ENCODE measurements at regions not wholly inside any gene's neighbourhood (a gene's known extent, or its start where the extent isn't known, plus 50 kb on each side); places are given as distances from the start of the nearest gene placed in this dataset.

DNA sequence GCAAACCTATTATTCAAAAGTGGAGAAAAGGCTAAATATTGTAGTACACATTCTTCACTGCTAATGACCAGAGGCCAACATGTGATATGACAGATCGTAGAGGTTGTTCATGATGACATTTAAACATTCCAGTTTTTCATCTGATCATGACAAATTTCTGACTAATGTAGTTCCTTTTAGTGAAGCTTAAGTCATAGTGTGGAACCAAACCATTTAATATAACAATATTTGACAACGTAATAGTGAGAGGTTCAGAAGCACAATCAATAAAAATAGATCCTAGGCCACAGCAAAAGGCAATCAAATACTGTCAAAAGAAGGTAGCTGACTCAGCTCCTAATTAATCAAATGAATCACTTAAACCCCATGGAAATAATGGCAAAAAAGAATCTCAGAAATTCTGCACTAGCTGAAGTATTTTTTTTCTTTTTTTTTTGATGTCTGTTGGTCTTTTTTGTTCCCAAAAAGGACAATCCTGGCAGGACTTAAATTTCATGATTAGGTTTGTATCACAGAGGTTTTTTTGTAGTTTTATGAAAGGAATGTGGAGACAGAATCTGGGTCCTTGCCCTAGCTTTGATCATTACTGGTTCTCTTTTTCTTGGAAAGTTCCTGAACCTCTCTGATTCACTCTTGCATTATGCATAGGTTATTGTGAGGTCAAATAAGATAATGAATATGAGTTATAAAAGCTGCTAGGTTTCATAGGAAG lies 795.0 kb downstream of the DTWD2 start:
- no peak for DNase-seq (ENCODE audit: low read depth)
- TF ChIP-seq, protein P1, sequence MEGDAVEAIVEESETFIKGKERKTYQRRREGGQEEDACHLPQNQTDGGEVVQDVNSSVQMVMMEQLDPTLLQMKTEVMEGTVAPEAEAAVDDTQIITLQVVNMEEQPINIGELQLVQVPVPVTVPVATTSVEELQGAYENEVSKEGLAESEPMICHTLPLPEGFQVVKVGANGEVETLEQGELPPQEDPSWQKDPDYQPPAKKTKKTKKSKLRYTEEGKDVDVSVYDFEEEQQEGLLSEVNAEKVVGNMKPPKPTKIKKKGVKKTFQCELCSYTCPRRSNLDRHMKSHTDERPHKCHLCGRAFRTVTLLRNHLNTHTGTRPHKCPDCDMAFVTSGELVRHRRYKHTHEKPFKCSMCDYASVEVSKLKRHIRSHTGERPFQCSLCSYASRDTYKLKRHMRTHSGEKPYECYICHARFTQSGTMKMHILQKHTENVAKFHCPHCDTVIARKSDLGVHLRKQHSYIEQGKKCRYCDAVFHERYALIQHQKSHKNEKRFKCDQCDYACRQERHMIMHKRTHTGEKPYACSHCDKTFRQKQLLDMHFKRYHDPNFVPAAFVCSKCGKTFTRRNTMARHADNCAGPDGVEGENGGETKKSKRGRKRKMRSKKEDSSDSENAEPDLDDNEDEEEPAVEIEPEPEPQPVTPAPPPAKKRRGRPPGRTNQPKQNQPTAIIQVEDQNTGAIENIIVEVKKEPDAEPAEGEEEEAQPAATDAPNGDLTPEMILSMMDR (conservative IDR thresholded peaks at IDR 0.05; ENCODE audit: low read depth, low read length) = no peak
- no peak overlapping the region for H3K4me3 ChIP-seq (ENCODE audit: low read length)

DNA sequence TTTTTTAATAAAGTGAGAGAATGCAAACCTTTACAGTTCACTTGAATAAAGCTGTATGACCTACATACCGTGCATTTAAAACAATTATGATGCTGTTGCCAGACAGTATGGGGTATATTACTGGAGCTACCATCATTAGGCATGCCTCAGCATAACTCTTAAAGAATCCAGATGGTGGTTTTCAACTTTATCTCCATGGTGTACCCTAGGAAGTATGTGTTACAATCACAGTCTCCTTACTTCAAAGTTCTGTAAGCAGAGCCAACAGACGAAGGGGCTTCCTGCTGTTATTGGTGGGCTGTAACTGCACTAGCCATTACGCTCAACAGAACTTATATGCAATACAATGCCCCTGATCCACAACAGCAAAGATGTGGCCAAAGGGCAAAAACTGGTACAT lies 803.3 kb downstream of the DTWD2 start:
- DNase-seq (ENCODE audit: low read depth) = no peak
- H3K4me3 ChIP-seq (ENCODE audit: low read length) = no peak overlapping the region
- TF ChIP-seq, protein P1 (conservative IDR thresholded peaks at IDR 0.05; ENCODE audit: low read depth, low read length) = no peak

DNA sequence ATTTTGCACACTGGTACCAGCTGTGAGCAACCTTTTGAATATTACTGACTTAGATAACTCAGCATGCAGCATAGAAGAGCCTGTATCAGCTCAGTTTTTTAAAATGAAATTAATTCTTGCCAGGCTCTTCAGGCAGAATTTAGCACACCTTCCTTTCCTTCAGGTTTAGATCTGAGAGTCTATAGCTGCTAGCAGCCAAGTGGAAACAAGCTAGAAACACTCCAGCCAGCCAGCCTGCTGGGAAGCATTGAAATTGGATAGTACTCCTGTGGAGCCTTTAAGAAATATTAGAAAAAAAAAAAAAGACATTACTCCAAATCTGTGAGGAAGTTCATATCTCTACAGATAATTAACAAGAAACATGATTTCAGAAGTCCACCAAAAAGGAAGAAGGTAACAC lies 812.2 kb downstream of the DTWD2 start:
- DNase-seq (ENCODE audit: low read depth) = no peak
- TF ChIP-seq, protein P1 (conservative IDR thresholded peaks at IDR 0.05; ENCODE audit: low read depth, low read length) = no peak
- no peak overlapping the region for H3K4me3 ChIP-seq (ENCODE audit: low read length)

DNA sequence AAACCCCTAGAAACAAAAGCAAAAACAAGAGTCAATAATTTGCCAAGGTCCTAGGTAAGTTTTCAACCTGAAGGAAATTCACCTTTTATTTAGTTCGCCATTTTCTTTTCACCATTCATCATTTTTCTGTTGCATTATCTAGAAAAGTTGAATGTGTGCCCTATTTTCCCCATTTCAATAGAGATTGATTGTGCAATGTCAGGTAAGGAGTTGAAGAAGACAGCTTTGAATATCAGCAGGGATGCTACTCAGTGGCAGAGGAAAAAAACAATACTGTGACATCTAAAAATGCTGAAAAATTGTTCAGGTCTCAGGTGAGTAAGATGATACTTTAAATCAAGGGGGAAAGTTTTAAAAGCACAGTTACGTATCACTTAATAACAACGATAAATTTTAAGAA lies 813.7 kb downstream of the DTWD2 start:
- DNase-seq (ENCODE audit: low read depth) = no peak
- TF ChIP-seq, protein P1 (conservative IDR thresholded peaks at IDR 0.05; ENCODE audit: low read depth, low read length) = no peak
- H3K4me3 ChIP-seq (ENCODE audit: low read length) = no peak overlapping the region

DNA sequence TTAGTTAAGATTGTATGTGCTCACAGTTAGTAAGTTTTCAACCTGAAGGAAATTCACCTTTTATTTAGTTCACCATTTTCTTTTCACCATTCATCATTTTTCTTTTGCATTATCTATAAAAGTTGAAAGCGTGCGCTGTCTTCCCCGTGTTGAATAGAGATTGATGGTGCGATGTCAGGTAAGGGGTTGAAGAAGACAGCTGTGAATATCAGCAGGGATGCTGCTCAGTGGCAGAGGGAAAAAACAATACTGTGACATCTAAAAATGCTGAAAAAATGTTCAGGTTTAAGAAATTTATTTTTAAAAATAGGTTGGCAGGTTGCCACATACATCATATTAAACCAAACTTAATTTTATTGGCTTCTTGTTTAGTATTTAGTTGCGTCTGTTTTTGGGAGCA lies 815.0 kb downstream of the DTWD2 start:
- no peak overlapping the region for H3K4me3 ChIP-seq (ENCODE audit: low read length)
- no peak for DNase-seq (ENCODE audit: low read depth)
- TF ChIP-seq, protein P1 (conservative IDR thresholded peaks at IDR 0.05; ENCODE audit: low read depth, low read length) = no peak

DNA sequence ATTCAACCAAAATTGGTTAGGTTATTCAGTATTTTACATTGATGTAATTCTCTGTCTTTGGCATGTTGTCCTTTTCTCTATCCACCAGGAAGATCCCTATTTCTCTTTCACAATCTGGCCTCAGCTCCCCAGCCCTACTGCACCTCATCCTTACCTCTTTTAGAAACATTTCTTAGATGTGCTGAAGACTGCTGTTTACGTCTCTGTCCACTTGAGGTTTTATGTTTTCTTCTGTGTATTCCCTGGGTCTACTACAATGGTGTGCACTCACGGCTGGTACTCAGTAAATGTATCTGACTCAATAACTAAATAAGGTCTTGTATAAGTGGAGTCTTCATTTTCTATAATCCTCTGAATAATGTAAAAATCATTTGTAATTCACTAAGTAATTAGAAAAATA lies 822.7 kb downstream of the DTWD2 start:
- TF ChIP-seq, protein P1 (conservative IDR thresholded peaks at IDR 0.05; ENCODE audit: low read depth, low read length) = no peak
- H3K4me3 ChIP-seq (ENCODE audit: low read length) = no peak overlapping the region
- no peak for DNase-seq (ENCODE audit: low read depth)

DNA sequence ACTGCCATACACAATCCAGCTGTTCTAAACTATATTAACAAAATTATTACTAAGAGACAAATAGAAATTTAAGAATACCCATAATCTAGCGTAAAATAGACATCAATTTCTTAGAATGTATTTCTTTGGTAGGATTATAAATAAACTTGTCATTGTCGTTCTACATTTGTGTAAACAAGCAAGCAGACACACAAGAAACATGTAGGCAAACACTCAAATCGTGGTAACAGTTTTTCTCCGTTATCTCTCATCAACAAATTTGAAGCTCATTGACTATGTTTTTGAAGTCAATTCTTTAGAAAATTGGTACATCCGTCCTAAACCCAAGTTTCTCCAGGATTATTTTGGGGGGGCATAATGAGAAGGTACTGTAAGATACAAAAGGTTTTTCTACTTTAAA lies 832.2 kb downstream of the DTWD2 start:
- no peak for DNase-seq (ENCODE audit: low read depth)
- TF ChIP-seq, protein P1 (conservative IDR thresholded peaks at IDR 0.05; ENCODE audit: low read depth, low read length) = no peak
- no peak overlapping the region for H3K4me3 ChIP-seq (ENCODE audit: low read length)
